ENCODE measurements at regions not wholly inside any gene's neighbourhood (a gene's known extent, or its start where the extent isn't known, plus 50 kb on each side); places are given as distances from the start of the nearest gene placed in this dataset.

DNA sequence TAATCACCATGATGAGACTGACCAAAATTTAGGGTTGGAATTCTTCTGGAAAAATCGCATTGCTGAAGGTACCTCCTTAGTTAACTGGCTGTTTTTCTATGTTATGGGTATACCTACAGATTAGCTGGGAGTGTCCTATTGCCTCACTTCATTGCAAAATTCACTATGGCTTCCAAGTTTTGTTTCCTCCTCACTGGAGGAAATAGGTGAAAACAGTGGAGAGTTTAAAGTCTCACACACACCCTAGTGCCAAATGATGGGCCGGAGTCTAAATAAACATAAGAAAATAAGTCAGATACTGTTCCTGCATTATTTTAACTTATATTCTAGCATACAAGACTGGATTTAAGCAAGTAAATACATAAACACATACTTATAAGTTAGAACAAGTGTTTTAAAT lies 98.2 kb downstream of the AHR start:
- no peak overlapping the region for H3K4me3 ChIP-seq (ENCODE audit: low read depth, low read length)
- TF ChIP-seq, protein P1, sequence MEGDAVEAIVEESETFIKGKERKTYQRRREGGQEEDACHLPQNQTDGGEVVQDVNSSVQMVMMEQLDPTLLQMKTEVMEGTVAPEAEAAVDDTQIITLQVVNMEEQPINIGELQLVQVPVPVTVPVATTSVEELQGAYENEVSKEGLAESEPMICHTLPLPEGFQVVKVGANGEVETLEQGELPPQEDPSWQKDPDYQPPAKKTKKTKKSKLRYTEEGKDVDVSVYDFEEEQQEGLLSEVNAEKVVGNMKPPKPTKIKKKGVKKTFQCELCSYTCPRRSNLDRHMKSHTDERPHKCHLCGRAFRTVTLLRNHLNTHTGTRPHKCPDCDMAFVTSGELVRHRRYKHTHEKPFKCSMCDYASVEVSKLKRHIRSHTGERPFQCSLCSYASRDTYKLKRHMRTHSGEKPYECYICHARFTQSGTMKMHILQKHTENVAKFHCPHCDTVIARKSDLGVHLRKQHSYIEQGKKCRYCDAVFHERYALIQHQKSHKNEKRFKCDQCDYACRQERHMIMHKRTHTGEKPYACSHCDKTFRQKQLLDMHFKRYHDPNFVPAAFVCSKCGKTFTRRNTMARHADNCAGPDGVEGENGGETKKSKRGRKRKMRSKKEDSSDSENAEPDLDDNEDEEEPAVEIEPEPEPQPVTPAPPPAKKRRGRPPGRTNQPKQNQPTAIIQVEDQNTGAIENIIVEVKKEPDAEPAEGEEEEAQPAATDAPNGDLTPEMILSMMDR (IDR thresholded peaks at IDR 0.05; ENCODE audit: low read depth, low read length, missing control alignments): no peak
- DNase-seq (ENCODE audit: low read depth): no peak

DNA sequence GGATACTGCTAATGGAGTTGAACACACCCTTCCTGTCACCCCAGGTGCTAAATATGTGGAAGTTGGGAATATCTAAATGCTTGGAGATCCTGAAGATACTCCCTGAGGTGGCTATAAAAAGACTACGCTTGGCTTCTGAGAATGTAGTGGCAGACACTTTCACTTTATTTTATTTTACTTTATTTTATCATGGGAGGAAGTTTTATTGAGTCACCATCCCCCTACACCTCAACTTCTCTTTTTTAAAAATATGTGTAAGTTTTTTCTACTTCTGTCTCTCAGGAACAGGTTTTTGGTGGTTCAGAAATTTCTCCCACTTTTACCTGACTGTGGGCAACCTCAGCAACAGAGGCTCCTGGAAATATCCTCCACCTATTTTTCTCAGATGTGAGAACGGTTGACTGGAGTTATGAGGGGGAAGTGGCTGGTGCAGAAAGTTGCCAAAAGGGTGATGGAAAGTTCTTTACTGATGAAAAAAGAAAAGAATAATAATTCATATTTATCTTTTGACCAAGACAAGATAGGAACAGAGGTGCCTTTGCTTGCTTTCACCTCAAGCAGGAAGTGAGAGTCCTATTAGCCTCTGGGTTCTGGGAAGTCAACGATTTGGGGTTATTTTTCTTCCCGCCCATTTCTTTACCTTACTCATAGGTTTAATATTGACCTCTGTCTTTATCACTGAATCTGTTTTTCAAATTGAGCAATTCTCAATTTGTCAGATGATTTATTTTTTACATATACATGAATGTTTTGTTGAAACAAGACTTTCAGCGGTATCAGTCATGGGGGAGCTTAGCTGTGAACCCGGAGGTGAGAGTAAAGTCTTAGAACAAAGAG lies 103.6 kb downstream of the AHR start:
- DNase-seq (ENCODE audit: low read depth): peak; percentile 43
- TF ChIP-seq, protein P1 (IDR thresholded peaks at IDR 0.05; ENCODE audit: low read depth, low read length, missing control alignments): no peak
- H3K4me3 ChIP-seq (ENCODE audit: low read depth, low read length): peak overlapping the region; percentile 20; the same call in 1 of the 2 replicates

DNA sequence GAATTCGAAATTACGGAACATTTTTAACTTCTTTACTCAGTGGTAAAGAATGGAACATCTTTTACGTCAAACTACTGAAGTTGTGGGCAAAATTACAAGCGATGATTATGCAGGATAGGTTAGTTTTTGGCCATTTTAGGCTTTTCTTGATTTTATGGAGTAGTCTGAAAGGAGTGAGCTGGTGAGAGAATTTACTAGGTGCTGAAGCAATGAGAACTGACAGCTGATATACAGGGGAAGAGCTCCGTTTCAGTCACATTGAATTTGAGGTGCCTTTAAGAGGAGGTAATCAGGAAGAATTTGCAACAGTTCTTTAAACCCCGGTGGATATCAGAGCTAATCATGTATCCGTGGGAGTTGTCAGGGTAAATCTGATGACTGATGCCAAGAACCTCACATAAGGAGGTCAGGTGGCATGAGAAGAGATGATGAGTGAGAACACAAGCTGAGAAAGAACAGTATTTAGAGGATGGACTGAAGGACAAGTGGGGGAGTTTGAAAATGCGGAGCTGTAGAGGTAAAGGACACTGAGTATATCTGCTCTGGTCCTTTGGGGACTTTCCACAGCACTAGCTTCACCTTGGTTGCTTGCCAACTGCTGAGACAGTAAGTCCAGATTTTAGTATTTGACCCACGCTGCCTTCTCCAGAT lies 104.3 kb downstream of the AHR start:
- DNase-seq (ENCODE audit: low read depth): peak; percentile 69

DNA sequence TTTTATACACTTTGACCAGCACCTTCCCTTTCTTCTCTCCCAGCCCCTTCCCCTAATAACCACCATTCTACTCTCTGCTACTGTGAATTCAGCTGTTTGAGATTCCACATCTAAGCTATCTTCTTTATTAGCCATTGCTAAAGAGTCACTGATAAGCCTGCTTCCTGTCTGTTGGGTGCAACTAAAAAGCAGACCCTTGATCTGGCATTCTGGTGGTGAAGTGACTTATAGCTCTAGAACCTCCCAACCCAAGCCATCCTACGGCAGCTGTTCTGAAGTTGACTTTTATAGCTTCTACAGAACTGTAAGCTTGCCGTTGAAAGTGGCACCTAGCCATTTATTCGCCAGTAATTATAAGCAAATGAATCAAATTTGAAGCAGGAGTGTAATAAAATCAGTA lies 105.6 kb downstream of the AHR start:
- no peak for DNase-seq (ENCODE audit: low read depth)
- TF ChIP-seq, protein P1 (IDR thresholded peaks at IDR 0.05; ENCODE audit: low read depth, low read length, missing control alignments): no peak
- no peak overlapping the region for H3K4me3 ChIP-seq (ENCODE audit: low read depth, low read length)

More for the DNA sequence above, 104.3 kb downstream of the AHR start:
- TF ChIP-seq, protein P1 (IDR thresholded peaks at IDR 0.05; ENCODE audit: low read depth, low read length, missing control alignments): no peak
- H3K4me3 ChIP-seq (ENCODE audit: low read depth, low read length): peak overlapping the region; percentile 20; the same call in 1 of the 2 replicates

DNA sequence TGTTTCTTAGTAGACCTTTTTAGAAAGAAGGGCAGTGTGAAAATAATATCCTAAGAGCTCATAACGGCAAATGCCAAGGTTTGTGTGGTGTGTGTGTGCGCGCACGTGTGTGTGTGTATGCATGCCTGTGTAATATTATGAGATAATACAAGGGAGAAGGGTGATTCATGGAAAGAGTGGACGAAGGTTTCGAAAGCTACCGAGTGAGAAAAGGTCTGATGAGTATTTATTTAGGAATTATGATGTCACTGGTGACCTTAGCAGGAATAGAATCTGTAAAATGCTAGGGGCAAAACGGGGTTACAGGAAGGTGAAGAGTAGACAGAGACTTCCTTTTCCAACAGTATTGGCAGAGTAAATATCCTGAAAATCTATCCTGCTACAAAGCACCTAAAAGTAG lies 107.3 kb downstream of the AHR start:
- no peak overlapping the region for H3K4me3 ChIP-seq (ENCODE audit: low read depth, low read length)
- no peak for DNase-seq (ENCODE audit: low read depth)
- TF ChIP-seq, protein P1 (IDR thresholded peaks at IDR 0.05; ENCODE audit: low read depth, low read length, missing control alignments): no peak

DNA sequence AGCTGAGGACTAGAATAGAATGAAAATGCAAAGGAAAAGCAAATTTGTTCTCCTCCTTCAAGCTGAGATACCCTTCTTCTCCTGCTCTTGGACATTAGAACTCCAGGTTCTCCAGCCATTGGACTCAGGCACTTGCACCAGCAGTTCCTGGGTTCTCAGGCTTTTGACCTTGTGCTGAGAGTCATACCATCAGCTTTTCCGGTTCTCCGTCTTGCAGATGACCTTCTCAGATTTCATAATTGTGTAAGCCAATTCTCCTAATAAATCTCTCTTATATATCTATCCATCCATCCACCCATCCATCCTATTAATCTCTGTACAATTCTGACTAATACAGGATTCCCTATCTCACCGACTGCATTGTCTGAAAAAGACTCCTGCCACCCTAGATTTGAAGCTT lies 108.3 kb downstream of the AHR start:
- H3K4me3 ChIP-seq (ENCODE audit: low read depth, low read length): no peak overlapping the region
- DNase-seq (ENCODE audit: low read depth): no peak
- TF ChIP-seq, protein P1 (IDR thresholded peaks at IDR 0.05; ENCODE audit: low read depth, low read length, missing control alignments): no peak
